Skeletal muscle satellite cell (primary cell): ENCODE measurements at regions not wholly inside any gene's neighbourhood (a gene's known extent, or its start where the extent isn't known, plus 50 kb on each side); places are given as distances from the start of the nearest gene placed in this dataset.

ENCODE experiments used
- H3K27me3 ChIP-seq: 2 replicates; pipeline ENCODE4 v1.7.0; 2013; ENCODE audit warnings: low read length; ENCODE audit not compliant: control insufficient read depth, insufficient read depth
- H3K36me3 ChIP-seq: 2 replicates; pipeline ENCODE4 v1.7.0; 2013; ENCODE audit warnings: mild to moderate bottlenecking, control low read depth, low read length; ENCODE audit not compliant: insufficient read depth
- H3K4me1 ChIP-seq: 2 replicates; pipeline ENCODE4 v1.7.0; 2013; ENCODE audit warnings: low read length; ENCODE audit not compliant: control insufficient read depth, insufficient read depth
- H3K4me2 ChIP-seq: 2 replicates; pipeline ENCODE4 v1.7.0; 2013; ENCODE audit warnings: mild to moderate bottlenecking, low read length
- H3K4me3 ChIP-seq: 2 replicates; pipeline ENCODE4 v1.7.0; 2013; ENCODE audit warnings: low read length
- H3K9ac ChIP-seq: 2 replicates; pipeline ENCODE4 v1.7.0; 2013; ENCODE audit warnings: mild to moderate bottlenecking, low read depth, low read length, moderate library complexity
- H3K9me3 ChIP-seq: replicated peaks from 2 replicates; pipeline ENCODE4 v1.7.0; 2013; ENCODE audit warnings: mild to moderate bottlenecking, control low read depth, low read length

GRCh38 chr11:112811783-112812182 is 149.4 kb upstream of the NCAM1 start:
- Histone ChIP-seq H3K27me3 (no peaks in the 10 kb centered on the region), H3K9me3 (no peaks in the 10 kb centered on the region), H3K4me1 (no peaks in the 10 kb centered on the region)

GRCh38 chr11:112812729-112813128 is 148.5 kb upstream of the NCAM1 start:
- H3K9ac ChIP-seq: no peak overlapping the region
- no peaks in the 10 kb centered on the region for H3K4me1 ChIP-seq
- no peak overlapping the region for H3K4me2 ChIP-seq
- H3K4me3 ChIP-seq: no peak overlapping the region
- no peaks in the 10 kb centered on the region for H3K36me3 ChIP-seq
- no peaks in the 10 kb centered on the region for H3K27me3 ChIP-seq
- no peaks in the 10 kb centered on the region for H3K9me3 ChIP-seq

More at GRCh38 chr11:112811783-112812182, 149.4 kb upstream of the NCAM1 start:
- Histone ChIP-seq H3K4me3 (no peak overlapping the region), H3K36me3 (no peaks in the 10 kb centered on the region), H3K4me2 (no peak overlapping the region), H3K9ac (no peak overlapping the region)

- Histone ChIP-seq H3K9ac (no peak overlapping the region), H3K4me3 (no peak overlapping the region), H3K9me3 (no peaks in the 10 kb centered on the region), H3K4me1 (no peaks in the 10 kb centered on the region), H3K4me2 (no peak overlapping the region), H3K27me3 (no peaks in the 10 kb centered on the region), H3K36me3 (no peaks in the 10 kb centered on the region)
Measured at GRCh38 chr11:112814168-112814567, 147.1 kb upstream of the NCAM1 start.

GRCh38 chr11:112817376-112817775 is 143.8 kb upstream of the NCAM1 start:
- Histone ChIP-seq H3K4me2 (no peak overlapping the region), H3K4me3 (no peak overlapping the region), H3K4me1 (no peaks in the 10 kb centered on the region), H3K27me3 (peaks cover 2% of the 10 kb centered on the region), H3K9me3 (no peaks in the 10 kb centered on the region), H3K36me3 (no peaks in the 10 kb centered on the region), H3K9ac (no peak overlapping the region)

GRCh38 chr11:112822478-112823274 is 138.5 kb upstream of the NCAM1 start:
- no peaks in the 10 kb centered on the region for H3K9me3 ChIP-seq
- H3K4me2 ChIP-seq: no peak overlapping the region
- peaks cover 2% of the 10 kb centered on the region for H3K27me3 ChIP-seq
- H3K9ac ChIP-seq: no peak overlapping the region
- no peaks in the 10 kb centered on the region for H3K4me1 ChIP-seq
- H3K4me3 ChIP-seq: no peak overlapping the region
- H3K36me3 ChIP-seq: no peaks in the 10 kb centered on the region

- H3K27me3 ChIP-seq: no peaks in the 10 kb centered on the region
- H3K9ac ChIP-seq: no peak overlapping the region
- H3K4me2 ChIP-seq: no peak overlapping the region
- H3K36me3 ChIP-seq: no peaks in the 10 kb centered on the region
- no peaks in the 10 kb centered on the region for H3K4me1 ChIP-seq
- no peak overlapping the region for H3K4me3 ChIP-seq
- H3K9me3 ChIP-seq: no peaks in the 10 kb centered on the region
Measured at GRCh38 chr11:112826026-112826425, 135.2 kb upstream of the NCAM1 start.

- Histone ChIP-seq H3K9me3 (no peaks in the 10 kb centered on the region), H3K4me3 (no peak overlapping the region), H3K4me2 (no peak overlapping the region), H3K4me1 (no peaks in the 10 kb centered on the region), H3K9ac (no peak overlapping the region), H3K27me3 (no peaks in the 10 kb centered on the region), H3K36me3 (no peaks in the 10 kb centered on the region)
Measured at GRCh38 chr11:112826788-112827187, 134.4 kb upstream of the NCAM1 start.

GRCh38 chr11:112828421-112828820 is 132.8 kb upstream of the NCAM1 start:
- no peaks in the 10 kb centered on the region for H3K4me1 ChIP-seq
- no peak overlapping the region for H3K4me2 ChIP-seq
- no peaks in the 10 kb centered on the region for H3K27me3 ChIP-seq
- no peaks in the 10 kb centered on the region for H3K36me3 ChIP-seq
- H3K4me3 ChIP-seq: no peak overlapping the region
- no peaks in the 10 kb centered on the region for H3K9me3 ChIP-seq
- no peak overlapping the region for H3K9ac ChIP-seq

- Histone ChIP-seq H3K36me3 (no peaks in the 10 kb centered on the region), H3K9ac (no peak overlapping the region), H3K27me3 (no peaks in the 10 kb centered on the region), H3K4me2 (no peak overlapping the region), H3K4me1 (no peaks in the 10 kb centered on the region), H3K4me3 (no peak overlapping the region), H3K9me3 (no peaks in the 10 kb centered on the region)
Measured at GRCh38 chr11:112829971-112830654, 131.1 kb upstream of the NCAM1 start.

GRCh38 chr11:112831041-112831440 is 130.2 kb upstream of the NCAM1 start:
- no peaks in the 10 kb centered on the region for H3K36me3 ChIP-seq
- H3K27me3 ChIP-seq: no peaks in the 10 kb centered on the region
- H3K4me3 ChIP-seq: no peak overlapping the region
- H3K9ac ChIP-seq: no peak overlapping the region
- H3K4me1 ChIP-seq: no peaks in the 10 kb centered on the region
- H3K4me2 ChIP-seq: no peak overlapping the region
- H3K9me3 ChIP-seq: no peaks in the 10 kb centered on the region

- no peaks in the 10 kb centered on the region for H3K4me1 ChIP-seq
- H3K4me3 ChIP-seq: no peak overlapping the region
- H3K27me3 ChIP-seq: no peaks in the 10 kb centered on the region
- H3K36me3 ChIP-seq: no peaks in the 10 kb centered on the region
- no peak overlapping the region for H3K4me2 ChIP-seq
- H3K9ac ChIP-seq: no peak overlapping the region
- no peaks in the 10 kb centered on the region for H3K9me3 ChIP-seq
Measured at GRCh38 chr11:112831969-112832766, 129.1 kb upstream of the NCAM1 start.
